ENCODE measurements at regions not wholly inside any gene's neighbourhood (a gene's known extent, or its start where the extent isn't known, plus 50 kb on each side); places are given as distances from the start of the nearest gene placed in this dataset.
A peak's percentile ranks its signal among the peaks of the same experiment; 100 is the strongest.

DNA sequence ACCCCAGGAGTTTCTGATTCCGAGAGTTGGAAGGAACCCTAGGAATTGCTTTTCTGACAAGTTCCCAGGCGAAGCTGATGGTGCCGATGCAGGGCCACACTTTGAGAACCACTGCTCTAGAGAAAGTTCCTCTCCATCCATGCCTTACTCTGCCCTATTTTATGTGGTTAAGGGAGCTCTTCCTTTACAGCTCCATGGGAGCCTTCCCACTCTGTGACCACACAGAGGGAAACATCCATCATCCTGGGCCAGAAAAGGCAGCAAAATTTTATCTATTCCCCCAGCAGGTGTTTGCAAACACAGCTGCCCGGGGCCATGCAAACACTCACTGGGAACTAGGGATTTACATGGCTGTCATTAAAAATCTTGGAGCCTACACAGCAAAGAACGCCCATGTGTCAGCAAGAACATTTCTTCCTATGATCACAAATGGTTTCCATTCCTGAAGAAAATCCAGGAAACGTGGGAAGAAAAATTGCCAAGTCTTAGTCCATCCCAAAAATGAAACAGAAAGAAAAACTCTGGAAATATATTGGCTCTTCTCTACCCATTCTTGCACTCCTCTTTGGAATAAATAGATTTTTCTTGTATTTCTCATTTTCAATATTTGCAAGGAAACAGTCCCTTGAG lies 252.7 kb downstream of the PMP22 start:
- DNase-seq (ENCODE audit: low read depth) = no peak
- TF ChIP-seq, protein P1, sequence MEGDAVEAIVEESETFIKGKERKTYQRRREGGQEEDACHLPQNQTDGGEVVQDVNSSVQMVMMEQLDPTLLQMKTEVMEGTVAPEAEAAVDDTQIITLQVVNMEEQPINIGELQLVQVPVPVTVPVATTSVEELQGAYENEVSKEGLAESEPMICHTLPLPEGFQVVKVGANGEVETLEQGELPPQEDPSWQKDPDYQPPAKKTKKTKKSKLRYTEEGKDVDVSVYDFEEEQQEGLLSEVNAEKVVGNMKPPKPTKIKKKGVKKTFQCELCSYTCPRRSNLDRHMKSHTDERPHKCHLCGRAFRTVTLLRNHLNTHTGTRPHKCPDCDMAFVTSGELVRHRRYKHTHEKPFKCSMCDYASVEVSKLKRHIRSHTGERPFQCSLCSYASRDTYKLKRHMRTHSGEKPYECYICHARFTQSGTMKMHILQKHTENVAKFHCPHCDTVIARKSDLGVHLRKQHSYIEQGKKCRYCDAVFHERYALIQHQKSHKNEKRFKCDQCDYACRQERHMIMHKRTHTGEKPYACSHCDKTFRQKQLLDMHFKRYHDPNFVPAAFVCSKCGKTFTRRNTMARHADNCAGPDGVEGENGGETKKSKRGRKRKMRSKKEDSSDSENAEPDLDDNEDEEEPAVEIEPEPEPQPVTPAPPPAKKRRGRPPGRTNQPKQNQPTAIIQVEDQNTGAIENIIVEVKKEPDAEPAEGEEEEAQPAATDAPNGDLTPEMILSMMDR (IDR thresholded peaks at IDR 0.05; ENCODE audit: insufficient read depth, low read depth, low read length, missing control alignments) = no peak
- no peak overlapping the region for H3K4me3 ChIP-seq (ENCODE audit: low read length)

DNA sequence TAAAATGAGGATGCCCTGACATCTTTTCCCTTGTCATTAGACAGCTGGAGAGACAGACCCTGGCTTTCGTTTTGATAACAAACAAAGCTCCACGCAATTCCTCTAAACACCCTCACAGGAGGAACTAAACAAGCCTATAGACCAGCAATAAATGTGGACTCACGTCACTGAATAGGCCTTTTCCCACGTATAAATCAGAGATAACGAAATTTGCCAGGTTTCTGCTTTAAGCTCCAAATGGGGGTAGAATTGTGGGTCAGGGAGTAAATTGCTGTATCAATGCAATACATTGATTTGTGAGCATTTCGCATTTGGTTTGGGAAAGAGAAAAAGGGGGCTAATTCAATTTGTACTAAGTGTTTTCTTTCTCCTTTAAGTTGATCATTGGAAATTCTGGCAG lies 256.0 kb downstream of the PMP22 start:
- TF ChIP-seq, protein P1 (IDR thresholded peaks at IDR 0.05; ENCODE audit: insufficient read depth, low read depth, low read length, missing control alignments) = no peak
- no peak for DNase-seq (ENCODE audit: low read depth)
- H3K4me3 ChIP-seq (ENCODE audit: low read length) = no peak overlapping the region

DNA sequence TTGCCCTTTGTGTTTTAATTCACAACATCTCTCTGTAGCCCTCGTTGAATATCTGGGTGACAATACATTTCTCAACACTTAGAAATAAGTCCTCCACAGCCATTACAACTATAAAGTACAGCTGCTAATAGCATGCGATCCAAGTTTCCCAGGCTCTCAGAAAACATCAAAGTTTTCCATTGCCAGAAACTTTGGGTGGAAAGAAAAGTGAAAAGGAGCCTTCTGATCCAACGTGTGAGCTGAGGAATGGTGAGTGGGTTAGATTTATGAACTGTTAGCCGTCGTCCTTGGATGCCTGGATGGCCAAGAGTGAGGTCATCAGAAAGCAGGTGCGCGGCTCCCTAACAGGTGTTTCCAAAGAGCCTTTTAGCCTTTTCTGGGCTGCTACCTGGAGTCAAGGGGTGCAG lies 258.0 kb downstream of the PMP22 start:
- TF ChIP-seq, protein P1 (IDR thresholded peaks at IDR 0.05; ENCODE audit: insufficient read depth, low read depth, low read length, missing control alignments) = no peak
- DNase-seq (ENCODE audit: low read depth) = no peak
- no peak overlapping the region for H3K4me3 ChIP-seq (ENCODE audit: low read length)

DNA sequence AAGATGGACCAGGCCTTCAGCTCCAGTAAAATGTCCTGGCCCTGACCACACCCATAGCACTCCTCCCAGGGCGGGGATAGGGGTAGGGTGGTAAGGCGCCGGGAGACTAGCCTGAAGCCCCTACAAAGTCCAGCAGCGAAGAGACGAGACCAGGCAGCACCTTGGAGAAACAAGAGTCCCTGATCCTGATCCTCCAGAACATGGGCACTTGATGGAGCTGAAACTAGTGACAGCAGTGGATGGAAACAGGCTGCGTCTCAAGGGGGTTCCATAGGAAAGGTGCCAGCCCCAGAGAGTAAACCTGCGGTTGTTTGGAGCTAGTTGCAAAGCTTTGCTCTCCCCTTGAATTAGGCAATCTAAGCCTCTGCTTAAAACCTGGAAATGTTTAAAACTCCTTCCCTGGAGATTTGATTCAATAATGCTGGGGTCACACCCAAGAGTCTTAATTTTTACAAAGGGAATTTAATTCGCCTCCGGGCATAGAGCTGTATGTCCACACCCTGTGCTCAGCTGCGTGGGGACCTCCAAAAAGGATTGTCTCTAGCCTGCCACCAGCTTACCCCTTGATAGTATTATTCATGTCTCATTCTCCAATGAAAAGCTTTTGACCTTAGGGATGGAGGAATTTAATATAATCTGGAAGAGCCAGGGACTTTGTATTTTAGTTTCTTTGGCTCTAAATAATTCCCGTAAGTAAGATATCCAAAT lies 258.6 kb downstream of the PMP22 start:
- TF ChIP-seq, protein P1 (IDR thresholded peaks at IDR 0.05; ENCODE audit: insufficient read depth, low read depth, low read length, missing control alignments) = no peak
- no peak overlapping the region for H3K4me3 ChIP-seq (ENCODE audit: low read length)
- no peak for DNase-seq (ENCODE audit: low read depth)

DNA sequence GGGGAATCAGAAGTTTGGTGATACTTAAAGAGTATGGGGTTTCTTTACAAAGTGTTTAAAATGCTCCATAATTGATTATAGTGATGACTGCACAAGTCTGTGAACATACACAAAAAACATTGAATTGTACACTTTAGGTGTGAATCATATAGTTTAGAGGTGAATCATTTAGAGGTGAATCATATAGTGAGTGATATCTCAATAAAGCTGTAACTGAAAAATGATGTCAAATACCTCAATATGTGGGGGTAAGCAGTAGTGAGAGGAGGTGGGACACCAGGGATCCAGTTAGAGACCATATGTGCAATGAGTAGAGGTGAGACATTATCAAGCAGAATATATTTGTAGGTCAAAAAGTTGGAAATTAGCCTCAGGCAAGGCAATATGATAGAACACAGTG lies 264.5 kb downstream of the PMP22 start:
- TF ChIP-seq, protein P1 (IDR thresholded peaks at IDR 0.05; ENCODE audit: insufficient read depth, low read depth, low read length, missing control alignments) = no peak
- DNase-seq (ENCODE audit: low read depth) = peak; percentile 30
- no peak overlapping the region for H3K4me3 ChIP-seq (ENCODE audit: low read length)

DNA sequence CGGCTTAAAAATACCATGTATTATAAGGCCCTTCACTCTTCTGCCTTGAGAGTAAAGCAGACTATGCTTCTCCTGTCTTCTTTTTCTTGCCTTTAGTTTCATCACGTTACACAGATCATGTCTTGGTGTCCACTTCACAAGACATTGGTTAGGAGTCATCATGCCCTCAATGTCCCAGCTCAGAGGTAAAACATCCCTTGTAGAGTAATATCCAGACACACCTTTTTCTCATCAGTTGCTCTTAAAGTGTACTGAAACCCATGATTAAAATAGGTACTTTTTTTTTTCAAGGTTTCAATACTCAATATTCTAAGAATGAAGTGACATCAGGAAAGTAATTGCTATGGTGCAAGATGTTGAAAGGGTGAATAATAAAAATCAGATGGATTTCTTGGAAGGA lies 267.8 kb downstream of the PMP22 start:
- DNase-seq (ENCODE audit: low read depth) = no peak
- no peak overlapping the region for H3K4me3 ChIP-seq (ENCODE audit: low read length)
- TF ChIP-seq, protein P1 (IDR thresholded peaks at IDR 0.05; ENCODE audit: insufficient read depth, low read depth, low read length, missing control alignments) = no peak

DNA sequence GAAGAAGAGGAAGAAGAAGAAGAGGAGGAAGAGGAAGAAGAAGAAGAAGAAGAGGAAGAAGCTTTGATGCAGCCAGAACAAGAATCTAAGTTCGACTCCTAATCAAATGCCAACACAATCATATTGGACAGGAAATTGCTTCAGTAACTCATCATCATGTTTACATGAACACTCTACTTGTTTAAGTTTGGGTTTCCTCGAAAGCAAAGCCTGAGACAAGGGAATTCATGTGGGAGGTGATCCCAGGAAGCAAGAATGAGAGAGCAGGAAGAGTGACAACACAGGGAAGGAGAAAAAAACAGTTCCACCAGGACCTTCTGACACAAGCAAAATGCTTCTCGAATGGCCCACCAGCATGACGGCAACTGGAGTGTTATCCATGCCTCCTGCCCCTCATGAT lies 279.0 kb downstream of the PMP22 start:
- no peak for DNase-seq (ENCODE audit: low read depth)
- TF ChIP-seq, protein P1 (IDR thresholded peaks at IDR 0.05; ENCODE audit: insufficient read depth, low read depth, low read length, missing control alignments) = no peak
- H3K4me3 ChIP-seq (ENCODE audit: low read length) = no peak overlapping the region
